SK-N-SH (cell line): ENCODE measurements at regions not wholly inside any gene's neighbourhood (a gene's known extent, or its start where the extent isn't known, plus 50 kb on each side); places are given as distances from the start of the nearest gene placed in this dataset.

Source experiments
- POLR2AphosphoS5 ChIP-seq: IDR thresholded peaks from 2 replicates; pipeline ENCODE4 v1.6.1; 2012; ENCODE audit warnings: low read depth, low read length
- TF ChIP-seq, protein P1 (sequence below): fragments of 200-600 bp; sonication (generic); IDR thresholded peaks from 2 replicates; pipeline ENCODE4 v1.6.1; 2017; ENCODE audit warnings: antibody characterized with exemption, mild to moderate bottlenecking, moderate library complexity

DNA sequence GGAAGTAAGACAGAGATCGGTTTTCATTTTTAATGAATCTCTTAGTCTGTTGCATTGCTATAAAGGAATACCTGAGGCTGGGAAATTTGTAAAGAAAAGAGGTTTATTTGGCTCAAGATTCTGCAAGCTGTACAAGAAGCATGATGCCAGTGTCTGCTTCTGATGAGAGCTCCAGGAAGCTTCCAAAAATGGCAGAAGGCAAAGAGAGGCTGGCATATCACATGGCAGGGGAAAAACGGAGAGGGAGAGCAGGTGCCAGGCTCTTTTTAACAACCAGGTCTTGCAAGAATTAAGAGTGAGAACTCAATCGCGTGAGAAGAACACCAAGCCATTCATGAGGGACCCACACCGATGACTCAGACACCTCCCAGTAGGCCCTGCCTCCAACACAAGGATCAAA, 125.0 kb upstream of the THSD7A start:
- no peak for TF ChIP-seq POLR2AphosphoS5
- TF ChIP-seq, protein P1, sequence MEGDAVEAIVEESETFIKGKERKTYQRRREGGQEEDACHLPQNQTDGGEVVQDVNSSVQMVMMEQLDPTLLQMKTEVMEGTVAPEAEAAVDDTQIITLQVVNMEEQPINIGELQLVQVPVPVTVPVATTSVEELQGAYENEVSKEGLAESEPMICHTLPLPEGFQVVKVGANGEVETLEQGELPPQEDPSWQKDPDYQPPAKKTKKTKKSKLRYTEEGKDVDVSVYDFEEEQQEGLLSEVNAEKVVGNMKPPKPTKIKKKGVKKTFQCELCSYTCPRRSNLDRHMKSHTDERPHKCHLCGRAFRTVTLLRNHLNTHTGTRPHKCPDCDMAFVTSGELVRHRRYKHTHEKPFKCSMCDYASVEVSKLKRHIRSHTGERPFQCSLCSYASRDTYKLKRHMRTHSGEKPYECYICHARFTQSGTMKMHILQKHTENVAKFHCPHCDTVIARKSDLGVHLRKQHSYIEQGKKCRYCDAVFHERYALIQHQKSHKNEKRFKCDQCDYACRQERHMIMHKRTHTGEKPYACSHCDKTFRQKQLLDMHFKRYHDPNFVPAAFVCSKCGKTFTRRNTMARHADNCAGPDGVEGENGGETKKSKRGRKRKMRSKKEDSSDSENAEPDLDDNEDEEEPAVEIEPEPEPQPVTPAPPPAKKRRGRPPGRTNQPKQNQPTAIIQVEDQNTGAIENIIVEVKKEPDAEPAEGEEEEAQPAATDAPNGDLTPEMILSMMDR, result no peak
